ENCODE measurements at regions not wholly inside any gene's neighbourhood (a gene's known extent, or its start where the extent isn't known, plus 50 kb on each side); places are given as distances from the start of the nearest gene placed in this dataset.

GRCh38 chr4:177557416-177557815, 115.2 kb upstream of the AGA start:
- DNase-seq, result no peak
- intact Hi-C loops (cut with DNase I), result no loop called here
- Histone ChIP-seq H3K9me3 (no peaks in the 10 kb centered on the region), H3K36me3 (no peaks in the 10 kb centered on the region), H3K4me3 (no peak overlapping the region), H3K27me3 (no peaks in the 10 kb centered on the region), H3K27ac (no peak overlapping the region), H3K4me1 (no peaks in the 10 kb centered on the region)
- TF ChIP-seq, protein P1, sequence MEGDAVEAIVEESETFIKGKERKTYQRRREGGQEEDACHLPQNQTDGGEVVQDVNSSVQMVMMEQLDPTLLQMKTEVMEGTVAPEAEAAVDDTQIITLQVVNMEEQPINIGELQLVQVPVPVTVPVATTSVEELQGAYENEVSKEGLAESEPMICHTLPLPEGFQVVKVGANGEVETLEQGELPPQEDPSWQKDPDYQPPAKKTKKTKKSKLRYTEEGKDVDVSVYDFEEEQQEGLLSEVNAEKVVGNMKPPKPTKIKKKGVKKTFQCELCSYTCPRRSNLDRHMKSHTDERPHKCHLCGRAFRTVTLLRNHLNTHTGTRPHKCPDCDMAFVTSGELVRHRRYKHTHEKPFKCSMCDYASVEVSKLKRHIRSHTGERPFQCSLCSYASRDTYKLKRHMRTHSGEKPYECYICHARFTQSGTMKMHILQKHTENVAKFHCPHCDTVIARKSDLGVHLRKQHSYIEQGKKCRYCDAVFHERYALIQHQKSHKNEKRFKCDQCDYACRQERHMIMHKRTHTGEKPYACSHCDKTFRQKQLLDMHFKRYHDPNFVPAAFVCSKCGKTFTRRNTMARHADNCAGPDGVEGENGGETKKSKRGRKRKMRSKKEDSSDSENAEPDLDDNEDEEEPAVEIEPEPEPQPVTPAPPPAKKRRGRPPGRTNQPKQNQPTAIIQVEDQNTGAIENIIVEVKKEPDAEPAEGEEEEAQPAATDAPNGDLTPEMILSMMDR (IDR thresholded peaks at IDR 0.05), result no peak
- ATAC-seq, result no peak

GRCh38 chr4:177558995-177559394, 116.8 kb upstream of the AGA start:
- H3K27ac ChIP-seq, result no peak overlapping the region
- no peaks in the 10 kb centered on the region for H3K36me3 ChIP-seq
- H3K4me3 ChIP-seq, result no peak overlapping the region
- intact Hi-C loops (cut with DNase I), result no loop called here
- no peaks in the 10 kb centered on the region for H3K4me1 ChIP-seq
- TF ChIP-seq, protein P1 (IDR thresholded peaks at IDR 0.05), result no peak
- DNase-seq (no peak), ATAC-seq (no peak)
- H3K27me3 ChIP-seq, result no peaks in the 10 kb centered on the region
- no peaks in the 10 kb centered on the region for H3K9me3 ChIP-seq

DNA sequence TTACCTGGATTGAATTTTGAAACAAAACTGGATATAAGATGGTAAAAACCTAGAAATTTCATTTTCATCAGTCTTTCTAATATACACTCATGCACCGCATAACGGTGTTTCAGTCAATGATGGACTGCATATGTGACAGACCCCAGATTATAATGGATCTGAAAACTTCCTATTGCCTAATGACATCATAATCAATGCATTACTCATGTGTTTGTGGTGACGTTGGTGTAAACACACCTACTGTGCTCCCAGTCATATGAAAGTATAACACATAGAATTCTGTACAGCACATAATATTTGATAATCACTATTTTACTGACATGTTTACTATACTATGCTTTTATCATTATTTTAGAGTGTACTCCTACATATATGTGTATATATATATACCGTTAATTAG, 119.9 kb upstream of the AGA start:
- intact Hi-C loops (cut with DNase I), result no loop called here
- TF ChIP-seq, protein P1 (IDR thresholded peaks at IDR 0.05), result no peak
- ATAC-seq, result no peak
- H3K27me3 ChIP-seq, result no peaks in the 10 kb centered on the region
- H3K36me3 ChIP-seq, result no peaks in the 10 kb centered on the region
- DNase-seq, result no peak
- no peak overlapping the region for H3K27ac ChIP-seq
- no peaks in the 10 kb centered on the region for H3K9me3 ChIP-seq
- H3K4me3 ChIP-seq, result no peak overlapping the region
- H3K4me1 ChIP-seq, result no peaks in the 10 kb centered on the region

GRCh38 chr4:177562859-177563258, 120.6 kb upstream of the AGA start:
- Histone ChIP-seq H3K4me1 (no peaks in the 10 kb centered on the region), H3K4me3 (no peak overlapping the region), H3K27me3 (no peaks in the 10 kb centered on the region), H3K27ac (no peak overlapping the region), H3K9me3 (no peaks in the 10 kb centered on the region), H3K36me3 (no peaks in the 10 kb centered on the region)
- DNase-seq, result no peak
- TF ChIP-seq, protein P1 (IDR thresholded peaks at IDR 0.05), result no peak
- intact Hi-C loops (cut with DNase I), result no loop called here
- no peak for ATAC-seq

DNA sequence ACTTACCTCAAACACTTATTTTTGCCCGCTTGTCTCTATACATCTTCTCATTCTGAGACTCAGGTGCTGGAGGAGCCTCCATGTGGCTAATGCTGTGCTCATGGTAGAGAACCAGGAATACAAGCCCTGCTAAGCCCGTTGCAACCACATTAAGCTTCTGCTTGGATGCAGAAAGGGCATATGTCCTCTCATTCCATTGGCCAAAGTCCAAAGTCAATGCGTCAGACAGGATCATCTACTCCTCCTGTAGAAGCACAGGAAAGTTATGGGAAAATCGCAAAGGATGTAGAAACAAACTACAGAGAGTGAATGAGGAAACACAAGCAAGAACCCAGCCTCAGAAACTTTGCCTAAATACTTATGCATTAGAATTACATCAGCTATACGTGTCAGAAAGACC, 124.5 kb upstream of the AGA start:
- TF ChIP-seq, protein P1 (IDR thresholded peaks at IDR 0.05), result no peak
- H3K27me3 ChIP-seq, result no peaks in the 10 kb centered on the region
- no peaks in the 10 kb centered on the region for H3K36me3 ChIP-seq
- ATAC-seq (no peak), DNase-seq (no peak)
- no peaks in the 10 kb centered on the region for H3K4me1 ChIP-seq
- intact Hi-C loops (cut with DNase I), result no loop called here
- H3K27ac ChIP-seq, result no peak overlapping the region
- no peak overlapping the region for H3K4me3 ChIP-seq
- no peaks in the 10 kb centered on the region for H3K9me3 ChIP-seq

GRCh38 chr4:177568931-177569330, 126.7 kb upstream of the AGA start:
- ATAC-seq, result no peak

More at GRCh38 chr4:177568931-177569330, 126.7 kb upstream of the AGA start:
- Histone ChIP-seq H3K27me3 (no peaks in the 10 kb centered on the region), H3K4me3 (no peak overlapping the region), H3K4me1 (no peaks in the 10 kb centered on the region), H3K36me3 (no peaks in the 10 kb centered on the region), H3K27ac (no peak overlapping the region), H3K9me3 (no peaks in the 10 kb centered on the region)
- TF ChIP-seq, protein P1 (IDR thresholded peaks at IDR 0.05), result no peak
- no peak for DNase-seq
- intact Hi-C loops (cut with DNase I), result no loop called here
